GM12865 (cell line): ENCODE measurements at regions not wholly inside any gene's neighbourhood (a gene's known extent, or its start where the extent isn't known, plus 50 kb on each side); places are given as distances from the start of the nearest gene placed in this dataset.
"Not testable (repeated sequence)": the region's sequence is repeated elsewhere in the genome, so short reads cannot be mapped to it uniquely, and the experiment has no call there.

Source experiments
- DNase-seq: peaks from one replicate; pipeline ENCODE4 v3.0.0; 2010; ENCODE audit warnings: low read depth
- H3K4me3 ChIP-seq: 2 replicates; pipeline ENCODE4 v1.5.1; 2011; ENCODE audit warnings: mild to moderate bottlenecking, low read depth, low read length, control low read depth
- TF ChIP-seq, protein P1 (sequence below): IDR thresholded peaks from 2 replicates; pipeline ENCODE4 v1.5.1; 2011; ENCODE audit warnings: low read length, control low read depth, low read depth, inconsistent platforms; ENCODE audit not compliant: insufficient read depth; ENCODE audit errors: missing control alignments

DNA sequence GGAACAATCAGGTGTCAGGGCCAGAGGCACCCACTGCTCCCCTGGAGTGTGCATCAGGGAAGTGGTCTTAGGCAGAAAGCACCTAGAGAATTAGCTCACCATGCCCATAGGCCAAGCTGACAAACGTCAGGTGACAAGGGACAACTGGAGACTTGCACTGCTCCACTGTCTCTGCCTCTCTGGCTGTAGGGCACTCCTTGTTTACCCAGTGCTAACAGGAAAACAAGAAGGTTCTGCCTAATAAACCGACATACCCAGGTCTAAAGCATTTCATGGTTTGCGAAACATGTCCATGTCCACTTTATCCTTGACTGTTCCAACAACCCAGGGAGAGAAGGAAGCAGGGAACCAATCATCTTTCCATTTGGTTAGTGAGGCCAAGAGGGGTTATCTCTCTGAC is 92.5 kb upstream of the MAMLD1 start:
- no peak overlapping the region for H3K4me3 ChIP-seq
- no peak for DNase-seq
- TF ChIP-seq, protein P1, sequence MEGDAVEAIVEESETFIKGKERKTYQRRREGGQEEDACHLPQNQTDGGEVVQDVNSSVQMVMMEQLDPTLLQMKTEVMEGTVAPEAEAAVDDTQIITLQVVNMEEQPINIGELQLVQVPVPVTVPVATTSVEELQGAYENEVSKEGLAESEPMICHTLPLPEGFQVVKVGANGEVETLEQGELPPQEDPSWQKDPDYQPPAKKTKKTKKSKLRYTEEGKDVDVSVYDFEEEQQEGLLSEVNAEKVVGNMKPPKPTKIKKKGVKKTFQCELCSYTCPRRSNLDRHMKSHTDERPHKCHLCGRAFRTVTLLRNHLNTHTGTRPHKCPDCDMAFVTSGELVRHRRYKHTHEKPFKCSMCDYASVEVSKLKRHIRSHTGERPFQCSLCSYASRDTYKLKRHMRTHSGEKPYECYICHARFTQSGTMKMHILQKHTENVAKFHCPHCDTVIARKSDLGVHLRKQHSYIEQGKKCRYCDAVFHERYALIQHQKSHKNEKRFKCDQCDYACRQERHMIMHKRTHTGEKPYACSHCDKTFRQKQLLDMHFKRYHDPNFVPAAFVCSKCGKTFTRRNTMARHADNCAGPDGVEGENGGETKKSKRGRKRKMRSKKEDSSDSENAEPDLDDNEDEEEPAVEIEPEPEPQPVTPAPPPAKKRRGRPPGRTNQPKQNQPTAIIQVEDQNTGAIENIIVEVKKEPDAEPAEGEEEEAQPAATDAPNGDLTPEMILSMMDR = no peak

DNA sequence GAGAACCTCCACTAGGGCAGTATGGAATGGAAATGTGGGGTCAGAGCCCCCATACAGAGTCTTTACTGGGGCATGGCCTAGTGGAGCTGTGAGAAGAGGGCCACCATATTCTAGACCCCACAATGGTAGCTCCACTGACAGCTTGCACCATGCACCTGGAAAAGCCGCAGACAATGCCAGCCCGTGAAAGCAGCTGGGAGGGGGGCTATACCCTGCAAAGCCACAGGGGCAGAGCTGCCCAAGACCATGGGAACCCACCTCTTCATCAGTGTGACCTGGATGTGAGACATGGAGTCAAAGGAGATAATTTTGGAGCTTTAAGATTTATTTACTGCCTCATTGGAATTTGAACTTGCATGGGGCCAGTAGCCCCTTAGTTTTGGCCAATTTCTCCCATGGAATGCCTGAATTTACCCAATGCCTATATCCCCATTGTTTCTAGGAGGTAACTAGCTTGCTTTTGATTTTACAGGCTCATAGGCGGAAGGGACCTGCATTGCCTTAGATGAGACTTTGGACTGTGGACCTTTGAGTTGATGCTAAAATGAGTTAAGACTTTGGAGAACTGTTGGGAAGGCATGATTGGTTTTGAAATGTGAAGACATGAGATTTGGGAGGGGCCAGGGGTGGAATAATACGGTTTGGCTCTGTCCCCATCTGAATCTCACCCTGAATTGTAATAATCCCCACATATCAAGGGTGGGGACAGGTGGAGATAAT is 89.4 kb upstream of the MAMLD1 start:
- H3K4me3 ChIP-seq, DNase-seq: not testable (repeated sequence)

DNA sequence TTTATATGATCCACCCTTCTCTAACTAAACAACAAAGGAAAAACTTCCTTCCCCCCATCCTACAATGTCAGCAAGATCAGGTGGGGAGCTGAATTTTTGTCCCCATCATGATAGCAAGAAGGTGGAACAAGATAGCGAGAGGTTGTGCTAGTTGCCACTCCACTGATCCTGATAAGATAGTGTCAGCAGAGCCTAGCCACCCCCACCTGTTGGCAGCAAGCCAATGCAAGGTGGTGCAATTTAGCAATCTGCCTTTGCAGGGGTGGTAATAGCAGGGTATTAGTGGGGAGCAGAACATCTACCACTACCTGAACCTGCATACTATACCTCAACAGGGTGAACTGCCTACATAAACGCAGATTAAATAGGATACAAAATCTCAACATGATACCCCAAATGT is 80.2 kb upstream of the MAMLD1 start:
- no peak for DNase-seq
- no peak overlapping the region for H3K4me3 ChIP-seq
- TF ChIP-seq, protein P1 = no peak

DNA sequence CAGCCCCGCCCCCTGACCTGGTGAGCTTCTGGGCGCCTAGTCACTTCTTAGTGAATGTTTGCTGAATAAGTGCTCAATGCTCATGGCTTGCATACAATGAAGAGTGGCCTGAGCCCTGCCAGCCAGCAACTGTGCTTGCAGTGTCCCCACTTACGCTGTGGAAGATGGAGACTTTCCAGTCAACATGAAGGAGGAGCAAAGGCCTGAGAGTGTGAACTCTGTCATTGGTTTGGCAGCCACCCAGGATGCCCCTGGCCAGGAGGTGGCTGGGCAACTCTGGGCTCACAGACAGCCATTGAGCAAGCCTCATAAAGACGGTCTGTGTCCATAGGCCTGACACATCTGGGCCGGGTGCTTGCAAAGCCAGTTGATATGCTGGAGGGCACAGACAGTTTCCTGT is 72.1 kb upstream of the MAMLD1 start:
- TF ChIP-seq, protein P1 = no peak
- no peak overlapping the region for H3K4me3 ChIP-seq
- DNase-seq = no peak

DNA sequence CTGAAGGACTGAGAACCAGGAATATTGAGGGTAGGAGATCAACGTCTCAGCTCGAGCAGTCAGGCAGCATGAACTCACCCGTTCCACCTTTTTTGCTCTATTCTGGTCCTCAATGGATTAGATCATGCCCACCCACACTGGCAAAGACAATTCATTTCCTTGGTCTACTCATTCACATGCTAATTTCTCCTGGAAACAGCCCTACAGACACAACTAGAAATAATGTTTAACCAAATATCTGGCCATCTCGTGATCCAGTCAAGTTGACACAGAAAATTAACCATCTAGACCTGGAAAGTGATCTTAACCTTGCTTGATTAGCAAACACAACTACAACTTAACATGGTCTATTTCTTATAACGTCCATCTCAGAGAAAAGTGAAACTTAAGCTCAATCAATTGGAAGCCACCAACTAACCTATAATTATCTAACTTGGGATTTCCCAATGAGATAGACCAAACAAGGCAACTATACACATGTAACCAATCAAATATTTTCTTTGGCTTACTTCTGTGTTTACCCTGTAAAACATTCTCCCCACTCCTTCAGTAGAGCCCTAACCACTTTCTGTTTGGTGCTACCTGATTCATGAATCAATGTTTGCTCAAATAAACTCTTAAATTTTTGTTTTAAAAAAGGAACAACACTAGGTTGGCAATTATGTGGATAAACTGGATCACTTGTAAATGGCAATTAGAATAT is 69.7 kb upstream of the MAMLD1 start:
- no peak overlapping the region for H3K4me3 ChIP-seq
- TF ChIP-seq, protein P1 = no peak
- DNase-seq = no peak

DNA sequence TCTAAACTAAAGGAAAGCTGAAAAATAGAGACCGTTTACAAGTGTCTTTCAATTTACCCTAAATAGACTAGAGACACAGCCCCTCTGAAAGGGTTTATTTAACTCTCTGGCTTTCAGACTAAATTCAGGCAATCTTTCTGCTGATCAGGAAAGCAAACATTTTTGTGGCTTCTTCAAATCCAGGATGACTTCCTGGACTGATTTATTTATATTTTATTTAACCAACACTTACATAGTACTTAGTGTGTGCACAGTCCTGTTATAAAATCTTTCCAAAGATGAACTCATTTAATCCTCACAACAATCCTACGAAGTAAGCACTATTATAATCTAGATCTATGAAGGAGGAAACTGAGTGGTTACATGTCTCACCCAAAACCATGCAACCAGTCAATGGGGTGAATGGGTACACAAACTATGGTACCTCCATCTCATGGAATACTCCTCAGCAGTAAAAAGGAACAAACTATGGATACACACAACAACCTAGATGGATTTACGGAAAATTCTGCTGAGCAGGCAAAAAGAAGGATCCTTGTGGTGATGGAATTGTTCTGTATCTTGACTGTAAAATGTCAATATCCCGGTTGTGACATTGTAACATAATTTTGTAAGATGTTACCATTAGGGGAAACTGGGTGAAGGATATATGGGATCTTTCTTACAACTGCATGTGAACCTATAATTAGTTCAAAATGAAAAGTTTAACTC is 64.1 kb upstream of the MAMLD1 start:
- no peak for DNase-seq
- TF ChIP-seq, protein P1 = no peak
- no peak overlapping the region for H3K4me3 ChIP-seq

DNA sequence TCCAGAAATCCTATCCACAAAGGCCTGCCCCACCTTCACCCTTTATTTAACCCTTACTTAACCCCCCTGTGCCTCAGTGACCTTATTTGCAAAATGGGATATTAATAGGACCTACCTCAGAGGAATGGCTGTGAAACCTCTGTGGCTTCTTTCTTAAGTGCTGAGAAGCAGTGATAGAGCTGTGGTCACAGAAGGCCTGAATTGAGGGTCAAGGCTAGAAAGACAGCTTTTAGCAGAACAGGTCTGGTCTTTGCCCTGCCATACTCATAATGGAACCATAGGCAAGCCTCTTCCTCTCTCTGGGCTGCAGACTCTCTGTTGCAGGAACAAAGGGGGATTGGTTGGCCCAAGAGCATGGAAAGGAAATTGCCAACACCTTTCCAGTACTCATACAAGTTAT is 63.5 kb upstream of the MAMLD1 start:
- no peak for DNase-seq
- H3K4me3 ChIP-seq = no peak overlapping the region
- TF ChIP-seq, protein P1 = no peak
